ENCODE measurements at regions not wholly inside any gene's neighbourhood (a gene's known extent, or its start where the extent isn't known, plus 50 kb on each side); places are given as distances from the start of the nearest gene placed in this dataset.

GRCh38 chr17:5822281-5823060, 238.2 kb upstream of the NLRP1 start:
- DNase-seq: no peak

DNA sequence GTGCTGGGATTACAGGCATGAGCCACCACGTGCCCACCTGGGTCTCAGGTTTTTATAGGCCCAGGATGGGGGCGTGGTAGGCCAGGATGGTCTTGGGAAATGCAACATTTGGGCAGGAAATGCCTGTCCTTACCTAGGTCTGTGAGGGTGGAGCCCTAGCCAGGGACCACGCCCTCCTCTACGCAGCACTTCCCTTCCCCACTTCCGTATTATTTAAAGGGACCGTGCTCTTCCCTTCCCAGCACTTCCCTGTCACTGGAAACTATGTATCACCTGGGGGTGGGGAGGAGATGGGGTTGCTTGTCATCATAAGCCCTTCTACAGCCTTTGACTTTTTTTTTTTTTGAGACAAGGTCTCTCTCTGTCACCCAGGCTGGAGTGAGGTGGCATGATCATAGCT, 238.9 kb upstream of the NLRP1 start:
- DNase-seq: no peak

DNA sequence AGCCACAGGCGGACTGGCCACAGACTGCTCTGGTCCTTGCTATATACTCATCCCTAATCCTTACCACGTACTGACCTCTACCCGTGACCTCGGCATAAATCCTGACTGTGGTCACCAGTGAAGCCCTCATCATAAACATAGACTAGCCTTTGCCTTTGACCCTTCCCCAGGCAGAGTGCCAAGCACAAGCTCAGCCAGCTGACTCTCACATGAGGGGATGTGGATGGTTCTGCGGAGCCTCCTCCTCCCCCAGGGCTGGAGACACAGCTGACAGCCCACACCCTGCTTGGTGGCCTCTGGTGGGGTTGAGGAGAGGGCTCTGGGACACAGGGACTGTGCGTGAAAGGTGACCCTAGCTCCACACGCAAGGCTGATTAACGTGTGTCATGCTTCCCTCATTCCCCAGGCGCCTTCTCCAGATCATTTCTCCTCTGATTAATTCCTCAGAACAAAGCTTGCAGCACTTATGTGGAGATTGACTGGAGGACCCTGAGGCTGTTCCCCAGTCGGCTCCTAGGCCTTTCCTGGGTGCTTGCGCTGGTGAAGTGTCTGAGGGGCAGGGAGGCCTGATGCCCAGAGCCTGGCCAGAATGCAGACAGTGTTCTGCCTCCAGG, 241.5 kb upstream of the NLRP1 start:
- DNase-seq: no peak

DNA sequence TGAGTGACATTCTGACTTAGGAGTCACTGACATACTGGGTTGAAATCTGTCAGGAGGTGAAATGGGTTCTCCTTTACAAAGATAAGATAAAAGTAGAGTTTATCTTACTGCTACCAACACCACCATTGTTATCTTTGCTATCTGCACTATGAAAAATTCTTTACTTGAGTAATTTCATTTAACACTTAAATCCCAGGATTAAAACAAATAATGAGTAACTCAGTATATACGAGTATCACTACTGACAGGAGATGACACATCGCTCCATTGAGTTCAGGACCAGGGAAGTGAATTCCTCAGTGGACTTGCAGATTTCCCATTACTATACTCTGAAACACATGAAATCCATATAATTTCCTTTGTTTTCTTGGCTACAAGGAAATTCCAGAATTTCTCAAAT, 242.1 kb upstream of the NLRP1 start:
- DNase-seq: no peak

DNA sequence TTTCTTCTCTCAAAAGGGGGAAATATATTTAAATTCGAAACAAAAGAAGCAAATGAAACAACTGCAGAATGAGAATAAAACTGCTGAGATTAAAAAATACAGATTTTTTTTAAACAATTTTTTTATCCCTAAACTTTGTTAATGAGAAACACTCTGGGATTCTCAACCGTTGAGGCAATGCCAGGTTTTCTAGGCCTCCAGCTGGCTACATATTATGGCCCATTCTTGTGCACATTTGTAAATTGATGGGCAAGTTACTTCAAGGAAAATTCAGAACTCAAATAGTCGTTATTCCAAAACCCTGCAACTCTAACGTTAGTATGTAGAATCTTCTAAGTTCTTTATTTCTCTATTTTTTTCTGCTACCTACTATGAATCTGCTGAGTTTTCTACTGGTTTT, 239.3 kb upstream of the WSCD1 start:
- DNase-seq: no peak

DNA sequence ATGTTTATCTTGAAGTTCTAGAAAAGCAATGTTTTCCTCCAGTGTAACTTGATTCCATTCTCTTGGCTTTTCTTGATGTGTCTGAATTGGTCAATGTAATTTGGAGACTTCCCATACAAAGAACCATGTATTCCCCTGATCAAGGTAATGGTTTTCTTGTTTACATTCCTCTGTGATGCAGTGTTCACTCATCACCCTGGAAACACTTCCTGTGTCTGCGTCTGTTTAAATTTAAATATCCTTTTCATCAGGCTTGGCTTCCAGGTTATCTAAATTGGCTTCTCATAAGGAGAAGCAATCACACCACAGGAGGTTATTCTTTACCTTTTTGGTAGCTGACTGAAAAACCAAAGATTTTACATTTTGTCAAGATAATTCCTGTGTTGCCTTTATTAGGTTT, 237.3 kb upstream of the WSCD1 start:
- DNase-seq: no peak

DNA sequence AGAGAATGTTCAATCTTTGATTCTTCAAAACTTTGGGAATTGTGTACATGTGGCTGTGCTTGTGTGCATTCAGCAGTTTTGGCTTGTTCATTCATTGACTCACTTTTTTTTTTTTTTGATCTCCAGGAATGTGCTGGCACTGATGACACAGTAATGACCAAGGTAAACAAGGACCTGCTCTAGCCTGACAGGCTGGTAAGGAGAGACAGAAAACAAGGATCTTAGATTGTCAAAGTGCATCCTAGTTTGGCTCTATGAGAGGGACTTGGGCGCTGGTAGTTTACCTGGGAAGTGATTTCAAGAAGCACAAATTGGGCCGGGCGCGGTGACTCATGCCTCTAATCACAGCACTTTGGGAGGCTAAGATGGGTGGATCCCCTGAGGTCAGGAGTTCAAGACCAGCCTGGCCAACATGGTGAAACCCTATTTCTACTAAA, 233.1 kb upstream of the WSCD1 start:
- DNase-seq: no peak

GRCh38 chr17:5838661-5839300, 231.4 kb upstream of the WSCD1 start:
- no peak for DNase-seq

- no peak for DNase-seq
Measured at GRCh38 chr17:5840811-5841446, 229.2 kb upstream of the WSCD1 start.

- DNase-seq: no peak
Measured at GRCh38 chr17:5841862-5842261, 228.3 kb upstream of the WSCD1 start.

GRCh38 chr17:5843366-5844026, 226.7 kb upstream of the WSCD1 start:
- DNase-seq: no peak

DNA sequence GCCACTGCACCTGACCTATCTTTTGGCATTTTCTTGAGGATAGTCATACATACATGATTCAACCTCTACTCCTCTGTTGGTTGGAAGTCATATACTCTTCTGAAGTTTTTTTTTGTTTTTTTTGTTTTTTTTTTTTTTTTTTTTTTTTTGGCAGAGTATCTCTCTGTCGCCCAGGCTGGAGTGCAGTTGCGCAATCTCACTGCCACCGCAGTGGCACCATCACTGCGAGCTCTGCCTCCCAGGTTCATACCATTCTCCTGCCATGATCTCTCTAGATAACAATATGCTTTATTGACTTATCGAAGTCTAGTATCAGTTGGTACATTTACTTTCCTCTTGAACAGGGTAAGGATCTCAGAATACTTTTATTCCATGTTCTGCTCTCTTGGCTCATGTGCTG, 224.2 kb upstream of the WSCD1 start:
- no peak for DNase-seq

DNA sequence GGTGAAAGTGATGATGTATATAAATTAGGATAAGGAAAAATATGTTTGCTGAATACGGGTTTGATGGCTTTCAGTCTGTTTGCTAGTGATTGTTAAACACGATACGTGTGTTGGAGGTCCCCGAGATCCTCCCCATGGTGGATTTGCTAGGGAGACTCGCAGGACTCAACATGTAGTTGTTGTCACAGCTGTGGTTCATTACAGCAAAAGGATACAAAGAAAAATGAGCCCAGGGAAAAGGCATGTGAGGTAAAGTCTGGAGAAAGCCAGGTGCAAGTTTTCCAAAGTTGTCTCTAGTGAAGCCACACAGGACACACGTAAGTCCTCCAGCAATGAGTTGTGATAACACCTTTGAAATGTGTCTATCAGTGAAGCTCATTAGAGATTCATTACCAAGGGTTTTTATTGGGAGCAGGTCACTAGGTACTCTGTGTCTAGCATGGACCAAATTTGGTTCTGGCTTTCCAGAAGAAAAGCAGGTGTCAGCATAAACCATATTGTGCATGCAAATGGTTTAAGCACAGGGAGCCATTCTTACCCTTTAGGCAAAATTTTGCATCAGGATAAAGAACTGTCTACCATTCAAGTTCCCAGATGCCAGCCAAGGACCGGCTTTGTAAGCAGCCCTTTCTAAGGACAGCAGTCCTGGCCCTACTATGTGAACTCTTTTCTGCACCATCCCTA, 215.2 kb upstream of the WSCD1 start:
- DNase-seq: no peak

GRCh38 chr17:5861246-5861645, 208.9 kb upstream of the WSCD1 start:
- no peak for DNase-seq

DNA sequence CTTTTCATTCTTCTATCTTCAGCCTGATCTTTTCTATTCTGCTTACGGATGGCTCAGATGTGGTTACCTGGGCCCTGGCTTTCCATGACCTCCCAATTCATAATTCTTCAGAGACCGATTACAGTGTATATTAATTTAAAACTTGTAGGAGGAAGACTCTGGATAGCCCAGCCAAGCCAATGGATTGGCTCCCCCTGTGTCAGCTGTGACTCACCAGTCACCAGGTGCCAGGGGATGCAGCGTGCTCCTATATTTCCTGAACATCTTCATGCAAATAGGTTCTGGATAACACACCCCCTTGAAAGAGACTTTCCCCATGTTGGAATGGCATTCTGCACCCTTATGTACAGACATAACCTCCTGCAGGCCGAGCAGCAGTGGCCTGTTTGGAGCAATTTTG, 208.3 kb upstream of the WSCD1 start:
- DNase-seq: no peak

GRCh38 chr17:5862395-5862794, 207.8 kb upstream of the WSCD1 start:
- DNase-seq: no peak

DNA sequence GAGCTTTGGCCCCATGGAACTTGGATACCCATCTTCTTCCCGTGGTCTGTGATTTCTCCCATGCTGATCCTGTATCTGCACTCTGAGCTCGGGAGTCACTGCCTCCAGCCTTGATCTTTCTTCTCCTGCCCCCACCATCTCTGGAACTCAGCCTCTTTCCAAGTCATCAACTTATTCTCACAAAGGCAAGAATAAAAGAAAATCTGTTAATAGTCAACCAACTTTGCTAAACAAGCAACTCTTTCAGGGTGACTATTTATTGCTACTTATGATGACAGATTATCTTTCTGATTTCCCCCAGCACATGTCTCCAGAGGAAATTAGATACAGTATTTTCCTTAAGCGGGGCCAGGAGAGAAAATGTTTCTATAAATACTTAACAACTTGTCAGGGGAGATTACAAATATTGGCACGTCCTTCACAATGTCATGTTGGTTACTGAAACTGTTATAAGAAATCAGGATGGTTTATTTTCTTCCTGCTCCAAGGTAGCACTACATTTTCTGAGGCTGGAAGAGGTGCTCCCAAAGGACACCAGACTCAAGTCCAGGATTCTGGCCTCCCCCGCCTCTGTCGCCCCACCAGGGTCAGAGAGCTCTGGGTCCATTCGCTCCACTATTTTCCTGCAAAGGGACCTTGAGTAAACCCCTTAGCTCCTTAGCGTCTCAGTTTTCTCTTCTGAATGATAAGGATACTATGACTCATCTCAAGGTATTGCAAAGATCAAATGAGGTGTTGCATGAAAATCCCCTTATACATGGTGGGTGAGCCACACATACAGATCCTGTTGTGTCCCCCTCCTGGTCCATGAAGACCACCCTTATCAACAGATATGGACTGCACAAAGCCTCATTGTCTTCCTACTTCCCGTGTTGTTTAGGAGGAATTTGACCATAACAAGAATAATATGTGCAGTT, 205.2 kb upstream of the WSCD1 start:
- DNase-seq: no peak

DNA sequence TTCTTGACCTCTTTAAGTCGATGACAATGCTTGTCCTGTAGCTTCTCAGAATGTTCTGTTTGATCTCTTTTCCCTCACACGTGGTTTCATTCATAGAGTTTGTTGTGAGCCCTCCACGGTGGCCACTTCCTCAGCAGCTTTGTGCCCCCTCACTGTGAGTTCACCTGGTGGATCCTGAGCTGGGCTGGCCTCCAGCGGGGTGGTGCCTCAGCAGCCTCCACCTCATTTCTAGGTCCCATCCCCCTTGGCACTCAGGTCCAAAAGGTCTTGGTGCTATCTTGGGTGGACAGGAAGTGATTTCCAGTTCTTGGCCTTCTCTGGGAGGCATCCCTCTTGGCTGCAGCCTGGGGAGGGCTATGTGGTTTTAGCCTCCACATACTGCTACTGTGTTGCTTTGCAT, 203.2 kb upstream of the WSCD1 start:
- DNase-seq: no peak

- no peak for DNase-seq
Measured at GRCh38 chr17:5869041-5869745, 201.0 kb upstream of the WSCD1 start.

DNA sequence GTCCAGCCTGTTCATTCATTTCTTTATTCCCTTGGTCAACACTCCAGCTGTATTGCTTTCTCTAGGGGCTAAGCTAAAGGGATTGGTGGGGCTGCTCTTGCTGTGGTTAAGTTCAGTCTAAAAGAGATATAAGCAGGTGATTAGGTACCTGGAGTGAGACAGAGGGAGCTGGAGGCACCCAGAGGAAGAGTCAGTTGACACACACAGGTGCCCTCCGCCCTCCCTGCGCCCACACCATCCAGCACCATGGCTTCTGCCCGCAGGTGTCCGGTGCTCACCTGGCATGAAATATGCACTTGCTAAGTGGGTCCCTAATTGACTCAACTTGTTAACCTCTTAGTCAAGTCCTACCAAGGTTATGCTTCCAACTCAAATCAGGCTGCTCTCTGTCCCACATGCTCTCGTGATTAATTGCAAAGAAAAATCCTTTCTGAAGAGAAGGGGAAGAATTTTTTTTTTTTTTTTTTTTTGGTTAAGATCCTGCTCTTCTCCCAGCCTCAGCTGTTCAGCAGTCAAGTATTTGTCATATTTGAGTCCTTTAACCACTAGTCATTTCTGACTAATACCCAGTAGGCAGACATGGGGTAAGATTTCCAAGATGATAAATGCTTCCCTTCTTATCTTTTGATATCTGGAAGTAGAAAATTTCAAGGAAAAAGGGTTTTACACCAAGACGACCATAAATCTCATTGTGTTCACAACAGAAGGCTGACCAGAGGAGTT, 199.8 kb upstream of the WSCD1 start:
- no peak for DNase-seq
